ENCODE measurements at regions not wholly inside any gene's neighbourhood (a gene's known extent, or its start where the extent isn't known, plus 50 kb on each side); places are given as distances from the start of the nearest gene placed in this dataset.

DNA sequence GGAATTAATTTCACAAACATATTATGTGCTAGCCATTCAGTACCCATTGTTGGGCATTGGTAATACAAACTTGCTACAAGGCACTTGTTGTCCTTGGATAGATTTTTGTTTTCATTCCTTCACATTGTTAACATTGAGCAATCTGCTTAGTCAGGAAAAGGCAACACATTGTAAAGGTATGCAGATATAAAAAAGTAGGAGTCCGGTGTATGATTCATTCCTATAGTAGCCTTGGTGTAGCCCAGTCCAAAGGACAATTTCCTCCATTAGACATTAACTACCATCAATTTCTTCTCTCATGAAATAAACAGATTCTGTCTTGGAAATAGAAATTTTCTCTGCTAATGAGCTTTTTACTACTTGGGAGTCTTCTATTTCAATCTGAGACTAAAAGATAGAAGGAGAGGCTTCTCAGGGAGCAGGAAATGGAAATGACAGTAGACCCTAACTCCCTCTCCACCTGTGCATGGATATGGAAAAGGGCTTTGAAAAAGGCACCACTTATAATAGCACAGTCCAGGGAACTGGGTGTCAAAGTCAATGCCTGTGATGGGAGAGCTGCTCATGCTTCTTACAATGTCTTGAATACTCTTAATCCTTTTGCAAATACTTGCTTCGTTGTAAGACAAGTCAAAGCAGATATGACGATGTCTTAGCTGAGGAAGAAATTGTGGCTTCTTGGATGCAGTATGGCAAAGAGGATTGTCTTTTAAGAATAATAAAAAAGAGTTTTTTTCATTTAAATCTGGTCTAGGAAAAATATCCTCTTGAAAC, 369.4 kb upstream of the CITED2 start:
- Histone ChIP-seq H3K27ac (peak overlapping the region in 2 of 5 donors; percentile 14 to 55), H3K4me3 (no peak overlapping the region), H3K4me1 (replicated peaks in 1 of 2) (peaks cover 22 to 35% of the 10 kb centered on the region in 2 donors), H3K36me3 (replicated peaks in 1 of 2) (no peaks in the 10 kb centered on the region), H3K27me3 (no peaks in the 10 kb centered on the region), H3K9me3 (replicated peaks in 1 of 3) (no peaks in the 10 kb centered on the region)
- 60 to 81% (median 68%) methylated on average over 3 of the region's 3 CpGs for WGBS, 4 donors
- TF ChIP-seq POLR2A (IDR thresholded peaks at IDR 0.05) (no peak), CTCF (IDR thresholded peaks at IDR 0.05) (no peak)
- DNase-seq, result no peak
- intact Hi-C loops (cut with DNase I), result loop anchor here in 1 of 2 donors (10.0 kb wide), 1 partner anchor 369 kb away; the partner anchor contains the start of gene CITED2

- Histone ChIP-seq H3K4me3 (no peak overlapping the region), H3K27me3 (no peaks in the 10 kb centered on the region), H3K9me3 (replicated peaks in 1 of 3) (no peaks in the 10 kb centered on the region), H3K4me1 (replicated peaks in 1 of 2) (peaks cover 13 to 24% of the 10 kb centered on the region in 2 donors), H3K27ac (no peak overlapping the region), H3K36me3 (replicated peaks in 1 of 2) (no peaks in the 10 kb centered on the region)
- DNase-seq, result no peak
- 77 to 88% (median 84%) methylated on average over 1 of the region's 1 CpG for WGBS, 4 donors
- intact Hi-C loops (cut with DNase I), result loop anchor here in 1 of 2 donors (10.0 kb wide), 1 partner anchor 368 kb away; the partner anchor contains the start of gene CITED2
- TF ChIP-seq CTCF (IDR thresholded peaks at IDR 0.05), result no peak
- no peak for TF ChIP-seq POLR2A (IDR thresholded peaks at IDR 0.05)
Measured at GRCh38 chr6:139742671-139743070, 368.2 kb upstream of the CITED2 start.

GRCh38 chr6:139738801-139739455, 364.5 kb upstream of the CITED2 start:
- intact Hi-C loops (cut with DNase I), result no loop called here
- no peak overlapping the region for H3K27ac ChIP-seq
- no peak overlapping the region for H3K4me3 ChIP-seq
- TF ChIP-seq CTCF (IDR thresholded peaks at IDR 0.05), result no peak
- no peak for TF ChIP-seq POLR2A (IDR thresholded peaks at IDR 0.05)
- no peaks in the 10 kb centered on the region for H3K27me3 ChIP-seq
- DNase-seq, result no peak
- WGBS, 4 donors, result 43 to 60% (median 54%) methylated on average over 3 of the region's 3 CpGs
- peaks cover 2 to 7% of the 10 kb centered on the region in 2 donors for H3K4me1 ChIP-seq (replicated peaks in 1 of 2)
- no peaks in the 10 kb centered on the region for H3K9me3 ChIP-seq (replicated peaks in 1 of 3)
- no peaks in the 10 kb centered on the region for H3K36me3 ChIP-seq (replicated peaks in 1 of 2)

- WGBS, 4 donors, result 78 to 94% (median 90%) methylated on average over 2 of the region's 2 CpGs
Measured at GRCh38 chr6:139736325-139736906, 362.0 kb upstream of the CITED2 start.

More at GRCh38 chr6:139736325-139736906, 362.0 kb upstream of the CITED2 start:
- Histone ChIP-seq H3K9me3 (replicated peaks in 1 of 3) (no peaks in the 10 kb centered on the region), H3K27me3 (no peaks in the 10 kb centered on the region), H3K4me3 (no peak overlapping the region), H3K4me1 (replicated peaks in 1 of 2) (peaks cover 4 to 5% of the 10 kb centered on the region in 2 donors), H3K36me3 (replicated peaks in 1 of 2) (no peaks in the 10 kb centered on the region), H3K27ac (no peak overlapping the region)
- intact Hi-C loops (cut with DNase I), result no loop called here
- DNase-seq, result no peak
- no peak for TF ChIP-seq POLR2A (IDR thresholded peaks at IDR 0.05)
- no peak for TF ChIP-seq CTCF (IDR thresholded peaks at IDR 0.05)
